ENCODE measurements at regions not wholly inside any gene's neighbourhood (a gene's known extent, or its start where the extent isn't known, plus 50 kb on each side); places are given as distances from the start of the nearest gene placed in this dataset.

DNA sequence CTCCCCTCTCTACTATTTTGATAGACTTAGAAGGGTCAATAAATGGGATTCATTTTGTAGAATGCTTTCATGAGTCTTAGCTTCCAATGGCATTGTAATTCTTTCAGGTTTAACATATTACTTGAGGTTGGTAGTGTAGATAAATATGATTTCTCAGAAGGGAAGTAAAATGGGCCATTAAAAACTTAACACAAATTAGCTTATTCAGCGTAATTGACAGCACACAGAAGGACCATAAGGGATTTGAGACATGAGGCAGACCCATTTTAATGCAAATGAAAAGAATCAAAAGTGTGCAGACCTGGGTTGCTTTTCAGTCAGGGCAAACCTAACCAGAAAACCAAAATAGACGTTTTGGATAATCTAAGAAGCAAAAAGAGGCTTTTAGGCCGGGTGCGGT lies 156.6 kb upstream of the CNTNAP2 start:
- TF ChIP-seq, protein P1, sequence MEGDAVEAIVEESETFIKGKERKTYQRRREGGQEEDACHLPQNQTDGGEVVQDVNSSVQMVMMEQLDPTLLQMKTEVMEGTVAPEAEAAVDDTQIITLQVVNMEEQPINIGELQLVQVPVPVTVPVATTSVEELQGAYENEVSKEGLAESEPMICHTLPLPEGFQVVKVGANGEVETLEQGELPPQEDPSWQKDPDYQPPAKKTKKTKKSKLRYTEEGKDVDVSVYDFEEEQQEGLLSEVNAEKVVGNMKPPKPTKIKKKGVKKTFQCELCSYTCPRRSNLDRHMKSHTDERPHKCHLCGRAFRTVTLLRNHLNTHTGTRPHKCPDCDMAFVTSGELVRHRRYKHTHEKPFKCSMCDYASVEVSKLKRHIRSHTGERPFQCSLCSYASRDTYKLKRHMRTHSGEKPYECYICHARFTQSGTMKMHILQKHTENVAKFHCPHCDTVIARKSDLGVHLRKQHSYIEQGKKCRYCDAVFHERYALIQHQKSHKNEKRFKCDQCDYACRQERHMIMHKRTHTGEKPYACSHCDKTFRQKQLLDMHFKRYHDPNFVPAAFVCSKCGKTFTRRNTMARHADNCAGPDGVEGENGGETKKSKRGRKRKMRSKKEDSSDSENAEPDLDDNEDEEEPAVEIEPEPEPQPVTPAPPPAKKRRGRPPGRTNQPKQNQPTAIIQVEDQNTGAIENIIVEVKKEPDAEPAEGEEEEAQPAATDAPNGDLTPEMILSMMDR (IDR thresholded peaks at IDR 0.05), result no peak
- TF ChIP-seq POLR2A (IDR thresholded peaks at IDR 0.05), result no peak
